Spleen (tissue), 11 donors: ENCODE measurements at regions not wholly inside any gene's neighbourhood (a gene's known extent, or its start where the extent isn't known, plus 50 kb on each side); places are given as distances from the start of the nearest gene placed in this dataset.
A peak's percentile ranks its signal among the peaks of the same experiment; 100 is the strongest.
"Not testable (repeated sequence)": the region's sequence is repeated elsewhere in the genome, so short reads cannot be mapped to it uniquely, and the experiment has no call there.

Experiments used
- DNase-seq: peaks from one replicate; pipeline ENCODE4 v3.0.0-alpha.2; 2020
- H3K27ac ChIP-seq, 8 donors: fragments of 200-600 bp; sonication (generic) in 7 of 8; 1 replicate in 4 of 8; 2 replicates in 4 of 8; pipeline versions ENCODE4 v1.5.0 to v1.8.0; 2016 to 2021; ENCODE audit warnings: inconsistent platforms in 4 of 8, mild to moderate bottlenecking in 4 of 8, moderate library complexity in 1 of 8
- H3K27me3 ChIP-seq, 7 donors: fragments of 200-600 bp; sonication (generic) in 6 of 7; replicated peaks in 1 of 7; 1 replicate in 4 of 7; 2 replicates in 3 of 7; pipeline versions ENCODE4 v1.5.0 to v1.8.0; 2016 to 2021; ENCODE audit warnings: inconsistent platforms in 3 of 7, mild to moderate bottlenecking in 1 of 7
- H3K36me3 ChIP-seq, 6 donors: fragments of 200-600 bp; sonication (generic) in 5 of 6; 1 replicate in 4 of 6; 2 replicates in 2 of 6; pipeline versions ENCODE4 v1.5.0 to v1.8.0; 2016 to 2021; ENCODE audit warnings: inconsistent platforms in 2 of 6
- H3K4me1 ChIP-seq, 6 donors: fragments of 200-600 bp; sonication (generic) in 5 of 6; 1 replicate in 3 of 6; 2 replicates in 3 of 6; pipeline versions ENCODE4 v1.5.0 to v1.8.0; 2016 to 2021; ENCODE audit warnings: inconsistent platforms in 3 of 6
- H3K4me3 ChIP-seq, 8 donors: fragments of 200-600 bp; sonication (generic) in 7 of 8; 1 replicate in 4 of 8; 2 replicates in 4 of 8; pipeline versions ENCODE4 v1.5.0 to v1.8.0; 2016 to 2021; ENCODE audit warnings: inconsistent platforms in 4 of 8, mild to moderate bottlenecking in 4 of 8, moderate library complexity in 2 of 8
- H3K9me3 ChIP-seq, 8 donors: fragments of 200-600 bp; sonication (generic) in 7 of 8; 1 replicate in 4 of 8; 2 replicates in 4 of 8; pipeline versions ENCODE4 v1.5.0 to v1.8.0; 2016 to 2021; ENCODE audit warnings: inconsistent platforms in 4 of 8
- POLR2A ChIP-seq, 3 donors: fragments of 450-650 bp; IDR thresholded peaks; one replicate each; pipeline ENCODE4 v1.5.1; 2017; ENCODE audit warnings: antibody characterized with exemption in 3 of 3, mild to moderate bottlenecking in 1 of 3
- POLR2AphosphoS5 ChIP-seq, 3 donors: sonication (generic); formaldehyde crosslinking; IDR thresholded peaks; one replicate each; pipeline ENCODE4 v1.5.1; 2017; ENCODE audit warnings: antibody characterized with exemption in 3 of 3
- WGBS, 5 donors: extraction: QIAGEN DNeasy Blood & Tissue Kit in 3 of 5; methylation state at CpG; one replicate each; pipeline versions ENCODE4 v1.1.5 to v1.1.7; 2013 to 2018; 5-methylcytosine and 5-hydroxymethylcytosine counted together
- intact Hi-C: fragments of 100-400 bp; cut with DNase I; formaldehyde crosslinking; loops from one replicate; pipeline ENCODE4 v1.15.0; 2023; ENCODE audit warnings: low total_unique reads
- TF ChIP-seq, protein P1 (sequence below), 11 experiments: fragments of 200-600 bp in 7 of 11; fragments of 450-650 bp in 4 of 11; sonication (generic) in 4 of 11; IDR thresholded peaks in 8 of 11; conservative IDR thresholded peaks in 3 of 11; 1 replicate in 7 of 11; 2 replicates in 4 of 11; pipeline versions ENCODE4 v1.4.0 to v1.8.0; 2016 to 2021; ENCODE audit warnings: antibody characterized with exemption in 11 of 11, inconsistent platforms in 4 of 11, mild to moderate bottlenecking in 1 of 11
- donor health status: healthy with polysubstance abuse.
- donor health status: DM: no; HTN: no; CAD: no; lungs with moderate emphysema.
- donor health status: DM: no; HTN: no; CAD: no.
- donor health status: Bipolar disorder and iron deficiency.
- donor health status: healthy.
- donor health status: DM: no; HTN: no; CAD: no.
- donor health status: DM: yes; HTN: yes; CAD: no.

DNA sequence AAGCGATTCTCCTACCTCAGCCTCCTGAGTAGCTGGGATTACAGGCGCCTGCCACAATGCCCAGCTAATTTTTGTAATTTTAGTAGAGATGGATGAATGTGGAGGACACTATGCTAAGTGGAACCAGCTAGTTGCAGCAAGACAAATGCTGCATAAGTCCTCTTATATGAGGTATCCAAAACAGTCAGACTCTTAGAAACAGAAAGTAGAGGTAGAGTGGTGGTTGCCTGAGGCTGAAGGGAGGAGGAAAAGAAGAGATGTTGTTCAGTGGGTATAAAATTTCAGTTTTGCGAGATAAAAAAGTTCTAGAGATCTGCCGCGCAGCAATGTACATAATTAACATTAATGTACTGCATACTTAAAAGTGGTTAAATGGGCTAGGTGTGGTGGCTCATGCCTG, 145.3 kb upstream of the SPRED2 start:
- H3K27ac ChIP-seq = no peak overlapping the region
- 90 to 95% (median 93%) methylated on average over 5 of the region's 5 CpGs for WGBS, 5 donors
- intact Hi-C loops = no loop called here
- TF ChIP-seq POLR2AphosphoS5 (IDR thresholded peaks at IDR 0.05) (no peak), POLR2A (IDR thresholded peaks at IDR 0.05) (no peak)
- TF ChIP-seq, protein P1, sequence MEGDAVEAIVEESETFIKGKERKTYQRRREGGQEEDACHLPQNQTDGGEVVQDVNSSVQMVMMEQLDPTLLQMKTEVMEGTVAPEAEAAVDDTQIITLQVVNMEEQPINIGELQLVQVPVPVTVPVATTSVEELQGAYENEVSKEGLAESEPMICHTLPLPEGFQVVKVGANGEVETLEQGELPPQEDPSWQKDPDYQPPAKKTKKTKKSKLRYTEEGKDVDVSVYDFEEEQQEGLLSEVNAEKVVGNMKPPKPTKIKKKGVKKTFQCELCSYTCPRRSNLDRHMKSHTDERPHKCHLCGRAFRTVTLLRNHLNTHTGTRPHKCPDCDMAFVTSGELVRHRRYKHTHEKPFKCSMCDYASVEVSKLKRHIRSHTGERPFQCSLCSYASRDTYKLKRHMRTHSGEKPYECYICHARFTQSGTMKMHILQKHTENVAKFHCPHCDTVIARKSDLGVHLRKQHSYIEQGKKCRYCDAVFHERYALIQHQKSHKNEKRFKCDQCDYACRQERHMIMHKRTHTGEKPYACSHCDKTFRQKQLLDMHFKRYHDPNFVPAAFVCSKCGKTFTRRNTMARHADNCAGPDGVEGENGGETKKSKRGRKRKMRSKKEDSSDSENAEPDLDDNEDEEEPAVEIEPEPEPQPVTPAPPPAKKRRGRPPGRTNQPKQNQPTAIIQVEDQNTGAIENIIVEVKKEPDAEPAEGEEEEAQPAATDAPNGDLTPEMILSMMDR (IDR thresholded peaks at IDR 0.05 in 8 of 11, conservative IDR thresholded peaks at IDR 0.05 in 3 of 11) = no peak
- H3K36me3 ChIP-seq = no peaks in the 10 kb centered on the region
- DNase-seq = no peak
- no peaks in the 10 kb centered on the region for H3K9me3 ChIP-seq
- H3K4me1 ChIP-seq = peaks cover 0 to 11% (median 1%) of the 10 kb centered on the region in 6 donors
- H3K4me3 ChIP-seq = no peak overlapping the region
- no peaks in the 10 kb centered on the region for H3K27me3 ChIP-seq

DNA sequence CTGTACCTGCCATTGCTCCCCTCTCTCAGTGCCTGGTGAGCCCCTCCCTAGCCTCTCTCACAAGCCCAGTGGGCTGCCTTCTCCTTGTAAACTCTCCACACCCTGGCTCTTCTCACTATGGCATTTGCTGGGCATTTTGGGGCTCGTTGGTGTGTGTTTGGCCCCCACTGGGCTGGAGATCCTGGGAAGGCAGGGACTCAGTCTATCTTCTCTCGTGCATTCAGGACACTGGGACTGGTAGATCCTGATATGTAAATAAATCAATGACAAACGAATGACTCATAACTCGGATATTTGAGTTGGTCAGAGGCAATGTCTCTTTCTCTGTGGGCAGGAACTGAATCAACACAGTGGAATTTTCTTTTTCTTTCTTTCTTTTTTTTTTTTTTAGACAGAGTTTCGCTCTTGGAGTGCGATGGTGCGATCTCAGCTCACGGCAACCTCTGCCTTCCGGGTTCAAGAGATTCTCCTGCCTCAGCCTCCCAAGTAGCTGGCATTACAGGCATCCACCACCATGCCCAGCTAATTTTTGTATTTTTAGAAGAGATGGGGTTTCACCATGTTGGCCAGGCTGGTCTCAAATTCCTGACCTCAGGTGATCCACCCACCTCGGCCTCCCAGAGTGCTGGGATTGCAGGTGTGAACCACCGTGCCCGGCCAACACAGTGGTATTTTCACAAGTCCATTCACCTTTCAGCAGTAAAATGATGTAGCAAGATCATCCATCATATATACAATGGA, 144.6 kb upstream of the SPRED2 start:
- 68 to 84% (median 81%) methylated on average over 12 of the region's 12 CpGs for WGBS, 5 donors
- H3K27me3 ChIP-seq = no peaks in the 10 kb centered on the region
- TF ChIP-seq, protein P1 (IDR thresholded peaks at IDR 0.05 in 8 of 11, conservative IDR thresholded peaks at IDR 0.05 in 3 of 11) = no peak
- TF ChIP-seq POLR2A (IDR thresholded peaks at IDR 0.05) (no peak), POLR2AphosphoS5 (IDR thresholded peaks at IDR 0.05) (no peak)
- peaks cover 0 to 11% (median 1%) of the 10 kb centered on the region in 6 donors for H3K4me1 ChIP-seq
- H3K27ac ChIP-seq = no peak overlapping the region
- no peaks in the 10 kb centered on the region for H3K36me3 ChIP-seq
- no peaks in the 10 kb centered on the region for H3K9me3 ChIP-seq
- H3K4me3 ChIP-seq = no peak overlapping the region
- DNase-seq = no peak
- intact Hi-C loops = no loop called here

DNA sequence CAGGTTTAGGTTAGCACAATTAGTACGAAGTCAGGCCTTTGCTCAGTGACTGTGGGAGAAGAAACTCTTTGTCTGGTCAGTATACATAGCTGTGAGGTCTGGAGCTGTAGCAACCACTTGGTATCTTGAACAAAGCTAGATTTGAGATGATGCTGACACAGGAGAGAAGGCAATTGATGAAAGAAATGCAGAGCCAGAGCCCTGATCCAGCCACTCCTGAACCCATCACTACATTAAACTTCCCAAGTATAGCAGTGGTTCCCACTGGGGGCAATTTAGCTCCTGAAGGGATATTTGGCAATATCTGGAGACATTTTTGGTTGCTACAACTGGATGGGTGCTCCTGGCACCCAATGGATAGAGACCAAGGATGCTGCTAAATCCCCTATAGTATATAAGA, 143.9 kb upstream of the SPRED2 start:
- WGBS, 5 donors = 80 to 96% (median 92%) methylated on average over 1 of the region's 1 CpG
- peaks cover 0 to 11% (median 1%) of the 10 kb centered on the region in 6 donors for H3K4me1 ChIP-seq
- H3K36me3 ChIP-seq = no peaks in the 10 kb centered on the region
- TF ChIP-seq POLR2AphosphoS5 (IDR thresholded peaks at IDR 0.05) = no peak
- TF ChIP-seq POLR2A (IDR thresholded peaks at IDR 0.05) = no peak
- TF ChIP-seq, protein P1 (IDR thresholded peaks at IDR 0.05 in 8 of 11, conservative IDR thresholded peaks at IDR 0.05 in 3 of 11) = no peak
- intact Hi-C loops = no loop called here
- H3K27me3 ChIP-seq = no peaks in the 10 kb centered on the region
- DNase-seq = no peak
- no peak overlapping the region for H3K27ac ChIP-seq
- no peak overlapping the region for H3K4me3 ChIP-seq
- H3K9me3 ChIP-seq = no peaks in the 10 kb centered on the region

DNA sequence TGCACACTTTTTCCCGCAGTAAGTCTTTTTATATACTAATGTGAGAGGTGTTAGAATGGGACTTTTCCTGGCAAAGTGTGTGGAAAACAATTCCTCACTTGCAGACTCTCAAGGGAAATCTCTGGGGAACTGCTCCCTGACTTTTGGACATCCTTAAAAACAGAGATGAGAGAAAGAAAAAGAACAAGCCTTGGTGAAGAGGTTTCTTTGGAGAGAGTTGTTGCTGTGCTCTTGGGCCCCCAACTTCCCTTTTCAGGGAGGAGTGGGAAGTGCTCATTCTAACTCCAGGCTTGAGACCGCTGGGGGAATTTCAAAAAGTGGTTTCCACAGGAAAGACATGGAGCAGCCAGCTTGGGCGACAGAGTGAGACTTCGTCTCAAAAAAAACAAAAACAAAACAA, 142.6 kb upstream of the SPRED2 start:
- Histone ChIP-seq H3K36me3 (no peaks in the 10 kb centered on the region), H3K4me3 (no peak overlapping the region), H3K4me1 (peaks cover 0 to 11% (median 1%) of the 10 kb centered on the region in 6 donors), H3K27ac (no peak overlapping the region), H3K27me3 (no peaks in the 10 kb centered on the region), H3K9me3 (no peaks in the 10 kb centered on the region)
- intact Hi-C loops = loop anchor here (5.0 kb wide), 1 partner anchor 308 kb away; no protein-coding TSS in a partner anchor
- WGBS, 5 donors = 25 to 36% (median 28%) methylated on average over 4 of the region's 4 CpGs
- TF ChIP-seq, protein P1 (IDR thresholded peaks at IDR 0.05 in 8 of 11, conservative IDR thresholded peaks at IDR 0.05 in 3 of 11) = no peak
- TF ChIP-seq POLR2A (IDR thresholded peaks at IDR 0.05) = no peak
- no peak for TF ChIP-seq POLR2AphosphoS5 (IDR thresholded peaks at IDR 0.05)
- peak; percentile 9 for DNase-seq

DNA sequence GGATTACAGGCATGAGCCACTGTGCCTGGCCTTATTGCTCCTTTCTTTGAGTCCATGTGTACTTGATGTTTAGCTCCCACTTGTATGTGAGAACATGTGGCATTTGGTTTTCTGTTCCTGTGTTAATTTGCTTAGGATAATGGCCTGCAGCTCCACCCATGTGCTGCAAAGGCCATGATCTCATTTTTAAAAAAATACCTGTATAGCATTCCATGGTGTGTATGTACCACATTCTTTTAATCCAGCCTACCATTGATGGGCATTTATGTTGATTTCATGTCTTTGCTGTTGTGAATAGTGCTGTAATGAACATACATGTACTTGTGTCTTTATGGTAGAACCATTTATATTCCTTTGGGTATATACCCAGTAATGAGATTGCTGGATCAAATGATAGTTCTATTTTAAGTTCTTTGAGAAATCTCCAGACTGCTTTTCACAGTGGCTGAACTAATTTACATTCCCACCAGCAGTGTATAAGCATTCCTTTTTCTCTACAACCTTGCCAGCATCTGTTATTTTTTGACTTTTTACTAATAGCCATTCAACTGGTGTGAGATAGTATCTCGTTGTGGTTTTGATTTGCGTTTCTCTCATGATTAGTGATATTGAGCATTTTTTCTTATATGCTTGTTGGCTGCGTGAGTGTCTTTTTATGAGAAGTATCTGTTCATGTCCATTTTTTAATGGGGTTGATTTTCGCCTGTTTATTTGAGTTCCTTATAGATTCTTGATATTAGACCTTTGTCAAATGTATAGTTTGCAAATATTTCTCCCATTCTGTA, 136.4 kb upstream of the SPRED2 start:
- H3K36me3 ChIP-seq, H3K27ac ChIP-seq, H3K4me3 ChIP-seq, H3K4me1 ChIP-seq, H3K27me3 ChIP-seq, intact Hi-C loops, H3K9me3 ChIP-seq, DNase-seq: not testable (repeated sequence)
- WGBS, 5 donors = 70 to 79% (median 75%) methylated on average over 4 of the region's 4 CpGs
